22Rv1 (cell line): ENCODE measurements at regions not wholly inside any gene's neighbourhood (a gene's known extent, or its start where the extent isn't known, plus 50 kb on each side); places are given as distances from the start of the nearest gene placed in this dataset.

Experiments used
- ZFX ChIP-seq: fragments of 450-650 bp; IDR thresholded peaks from 2 replicates; pipeline ENCODE4 v1.6.1; 2017; ENCODE audit warnings: antibody characterized with exemption, borderline replicate concordance
- TF ChIP-seq, protein P1 (sequence below): fragments of 450-650 bp; IDR thresholded peaks from 2 replicates; pipeline ENCODE4 v1.5.1; 2017; ENCODE audit warnings: mild to moderate bottlenecking

DNA sequence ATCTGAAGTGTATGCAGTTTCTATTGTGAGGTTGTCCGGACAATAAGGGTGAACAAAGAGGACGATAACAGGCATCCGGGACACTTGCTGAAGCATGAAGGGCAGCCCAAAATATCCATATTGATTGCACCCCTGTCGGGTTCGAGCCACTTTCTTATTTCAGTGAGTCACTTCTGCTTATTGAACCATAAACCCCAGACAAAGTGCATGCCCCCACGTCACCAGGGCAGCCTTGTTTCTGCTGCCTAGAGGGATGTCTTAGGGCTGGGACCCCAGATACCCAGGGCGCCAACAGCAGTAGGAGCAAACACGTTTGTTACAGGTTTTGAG lies 175.3 kb upstream of the LYZL1 start:
- TF ChIP-seq, protein P1, sequence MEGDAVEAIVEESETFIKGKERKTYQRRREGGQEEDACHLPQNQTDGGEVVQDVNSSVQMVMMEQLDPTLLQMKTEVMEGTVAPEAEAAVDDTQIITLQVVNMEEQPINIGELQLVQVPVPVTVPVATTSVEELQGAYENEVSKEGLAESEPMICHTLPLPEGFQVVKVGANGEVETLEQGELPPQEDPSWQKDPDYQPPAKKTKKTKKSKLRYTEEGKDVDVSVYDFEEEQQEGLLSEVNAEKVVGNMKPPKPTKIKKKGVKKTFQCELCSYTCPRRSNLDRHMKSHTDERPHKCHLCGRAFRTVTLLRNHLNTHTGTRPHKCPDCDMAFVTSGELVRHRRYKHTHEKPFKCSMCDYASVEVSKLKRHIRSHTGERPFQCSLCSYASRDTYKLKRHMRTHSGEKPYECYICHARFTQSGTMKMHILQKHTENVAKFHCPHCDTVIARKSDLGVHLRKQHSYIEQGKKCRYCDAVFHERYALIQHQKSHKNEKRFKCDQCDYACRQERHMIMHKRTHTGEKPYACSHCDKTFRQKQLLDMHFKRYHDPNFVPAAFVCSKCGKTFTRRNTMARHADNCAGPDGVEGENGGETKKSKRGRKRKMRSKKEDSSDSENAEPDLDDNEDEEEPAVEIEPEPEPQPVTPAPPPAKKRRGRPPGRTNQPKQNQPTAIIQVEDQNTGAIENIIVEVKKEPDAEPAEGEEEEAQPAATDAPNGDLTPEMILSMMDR: no peak
- TF ChIP-seq ZFX: no peak
